Stimulated activated CD8-positive, alpha-beta memory T cell treated with anti-CD3 and anti-CD28 coated beads, Interleukin-15, amount 100 ng/mL, for 24 hours (primary cell): ENCODE measurements at regions not wholly inside any gene's neighbourhood (a gene's known extent, or its start where the extent isn't known, plus 50 kb on each side); places are given as distances from the start of the nearest gene placed in this dataset.
"Not testable (repeated sequence)": the region's sequence is repeated elsewhere in the genome, so short reads cannot be mapped to it uniquely, and the experiment has no call there.

ENCODE experiments used
- DNase-seq: peaks from one replicate; pipeline ENCODE4 v3.0.0-alpha.2; 2020; ENCODE audit warnings: low read depth

DNA sequence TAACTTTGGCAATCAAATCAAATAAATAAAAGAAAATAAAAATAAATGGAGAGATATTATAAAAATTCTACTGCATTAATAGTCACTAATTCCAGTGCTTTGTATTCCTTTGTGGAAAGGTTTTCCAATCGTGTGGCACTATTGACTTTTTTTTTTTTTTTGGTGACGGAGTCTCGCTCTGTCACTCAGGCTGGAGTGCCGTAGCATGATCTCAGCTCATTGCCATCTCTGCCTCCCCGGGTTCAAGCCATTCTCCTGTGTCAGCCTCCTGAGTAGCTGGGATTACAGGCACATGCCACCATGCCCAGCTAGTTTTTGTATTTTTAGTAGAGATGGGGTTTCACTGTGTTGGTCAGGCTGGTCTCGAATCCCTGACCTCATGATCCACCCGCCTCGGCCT is 122.3 kb downstream of the HS3ST3B1 start:
- DNase-seq = not testable (repeated sequence)

DNA sequence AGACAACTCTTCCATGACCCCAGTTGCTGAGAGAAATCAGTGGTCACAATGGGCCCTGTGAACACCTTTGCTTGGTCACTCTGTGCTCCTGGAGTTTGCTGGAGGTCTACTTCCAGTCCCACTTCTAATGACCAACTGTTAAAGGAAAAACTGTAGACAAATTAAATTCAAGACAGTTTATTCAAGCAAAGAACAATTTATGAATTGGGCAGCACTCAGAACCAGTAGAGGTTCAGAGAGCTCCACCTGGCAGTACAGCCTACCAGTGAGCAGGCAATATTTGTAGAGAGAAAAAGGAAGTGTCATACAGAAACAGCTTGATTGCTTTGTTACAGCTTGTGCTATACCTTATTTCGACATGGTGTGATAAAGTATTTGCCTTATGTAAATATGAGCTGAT is 116.5 kb downstream of the HS3ST3B1 start:
- DNase-seq = no peak

DNA sequence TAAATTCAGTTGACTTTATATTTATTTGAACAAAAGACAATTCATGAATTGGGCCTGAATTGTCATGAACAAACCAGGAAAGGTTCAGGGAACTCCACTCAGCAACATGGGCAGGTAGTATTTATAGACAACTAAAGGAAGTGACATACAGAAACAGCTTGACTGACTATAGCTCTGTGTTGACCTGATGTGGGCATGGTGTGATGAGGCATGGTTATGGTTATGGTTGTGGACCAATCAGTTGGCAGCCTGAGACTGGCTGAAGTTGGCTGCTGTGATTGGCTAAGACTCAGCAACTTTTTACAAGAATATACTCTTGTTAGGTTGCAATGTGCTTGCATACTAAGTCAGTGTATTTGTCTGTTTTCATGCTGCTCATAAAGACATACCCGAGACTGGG is 108.4 kb downstream of the HS3ST3B1 start:
- DNase-seq = no peak

DNA sequence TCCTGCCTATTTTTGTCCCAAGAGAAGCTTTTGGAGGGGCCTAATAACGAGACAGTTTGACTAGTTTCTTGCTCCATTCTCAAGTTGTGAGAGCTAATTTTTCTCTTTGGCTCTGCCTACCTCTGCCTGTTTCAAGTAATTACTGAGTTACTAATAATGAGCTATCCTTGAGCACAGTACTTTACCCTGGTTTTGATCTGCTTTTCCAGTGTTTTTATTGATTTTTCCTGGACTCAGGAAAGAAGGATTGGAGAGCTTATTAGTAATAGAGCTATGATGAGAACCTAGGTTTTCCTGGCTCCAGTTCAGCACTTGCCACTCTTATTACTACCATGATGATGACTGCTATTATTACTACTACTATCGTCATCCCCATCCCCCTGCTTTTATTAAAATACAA is 106.7 kb downstream of the HS3ST3B1 start:
- DNase-seq = no peak

DNA sequence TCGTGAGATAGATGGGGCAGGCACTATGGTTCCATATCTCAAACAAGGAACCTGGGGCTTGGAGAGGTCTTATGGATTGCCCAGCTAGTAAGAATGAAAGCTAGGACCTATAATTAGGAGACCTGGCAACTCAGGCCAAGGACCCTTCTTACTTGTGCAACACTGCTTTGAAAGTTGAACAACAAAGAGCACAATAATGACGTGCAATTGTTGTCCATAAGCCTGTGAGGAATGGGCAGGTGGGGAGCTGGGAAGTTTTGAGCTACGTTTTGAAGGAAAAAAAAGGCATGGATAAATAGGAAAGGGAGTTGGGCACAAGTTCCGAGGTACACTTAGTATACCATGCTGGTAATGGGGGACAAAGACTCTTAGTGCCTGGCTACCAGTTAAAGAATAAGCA is 104.3 kb downstream of the HS3ST3B1 start:
- no peak for DNase-seq
